ENCODE measurements at regions not wholly inside any gene's neighbourhood (a gene's known extent, or its start where the extent isn't known, plus 50 kb on each side); places are given as distances from the start of the nearest gene placed in this dataset.
"Not testable (repeated sequence)": the region's sequence is repeated elsewhere in the genome, so short reads cannot be mapped to it uniquely, and the experiment has no call there.

- DNase-seq (ENCODE audit: low spot score) = peak; percentile 25
Measured at GRCh38 chr16:22625967-22626366, 115.3 kb downstream of the NPIPB5 start.

- DNase-seq (ENCODE audit: low spot score) = no peak
Measured at GRCh38 chr16:22627043-22627442, 116.4 kb downstream of the NPIPB5 start.

GRCh38 chr16:22628994-22629393 is 118.3 kb downstream of the NPIPB5 start:
- no peak for DNase-seq (ENCODE audit: low spot score)

- DNase-seq (ENCODE audit: low spot score) = no peak
Measured at GRCh38 chr16:22630242-22630641, 119.6 kb downstream of the NPIPB5 start.

GRCh38 chr16:22631264-22631663 is 120.6 kb downstream of the NPIPB5 start:
- no peak for DNase-seq (ENCODE audit: low spot score)

- no peak for DNase-seq (ENCODE audit: low spot score)
Measured at GRCh38 chr16:22632606-22633005, 121.9 kb downstream of the NPIPB5 start.

- no peak for DNase-seq (ENCODE audit: low spot score)
Measured at GRCh38 chr16:22633280-22633679, 122.6 kb downstream of the NPIPB5 start.

GRCh38 chr16:22633799-22634198 is 123.1 kb downstream of the NPIPB5 start:
- DNase-seq (ENCODE audit: low spot score) = no peak

- DNase-seq (ENCODE audit: low spot score) = no peak
Measured at GRCh38 chr16:22634954-22635353, 124.3 kb downstream of the NPIPB5 start.

- no peak for DNase-seq (ENCODE audit: low spot score)
Measured at GRCh38 chr16:22635357-22635761, 124.7 kb downstream of the NPIPB5 start.

GRCh38 chr16:22635801-22636200 is 125.1 kb downstream of the NPIPB5 start:
- DNase-seq (ENCODE audit: low spot score) = no peak

GRCh38 chr16:22638393-22639206 is 127.9 kb downstream of the NPIPB5 start:
- peak; percentile 80 for DNase-seq (ENCODE audit: low spot score)

- DNase-seq (ENCODE audit: low spot score) = peak; percentile 74
Measured at GRCh38 chr16:22641131-22641628, 130.5 kb downstream of the NPIPB5 start.

- DNase-seq (ENCODE audit: low spot score) = no peak
Measured at GRCh38 chr16:22642416-22643088, 131.9 kb downstream of the NPIPB5 start.

GRCh38 chr16:22643203-22643602 is 132.5 kb downstream of the NPIPB5 start:
- DNase-seq (ENCODE audit: low spot score) = not testable (repeated sequence)

- no peak for DNase-seq (ENCODE audit: low spot score)
Measured at GRCh38 chr16:22643886-22644285, 133.2 kb downstream of the NPIPB5 start.

- DNase-seq (ENCODE audit: low spot score) = no peak
Measured at GRCh38 chr16:22645868-22646267, 135.2 kb downstream of the NPIPB5 start.

- no peak for DNase-seq (ENCODE audit: low spot score)
Measured at GRCh38 chr16:22646948-22647556, 136.4 kb downstream of the NPIPB5 start.

GRCh38 chr16:22648141-22648540 is 137.4 kb downstream of the NPIPB5 start:
- DNase-seq (ENCODE audit: low spot score) = no peak

GRCh38 chr16:22648941-22649340 is 138.2 kb downstream of the NPIPB5 start:
- DNase-seq (ENCODE audit: low spot score) = no peak

GRCh38 chr16:22651111-22651817 is 140.6 kb downstream of the NPIPB5 start:
- DNase-seq (ENCODE audit: low spot score) = not testable (repeated sequence)

GRCh38 chr16:22652463-22652845 is 141.8 kb downstream of the NPIPB5 start:
- no peak for DNase-seq (ENCODE audit: low spot score)
